ENCODE measurements at regions not wholly inside any gene's neighbourhood (a gene's known extent, or its start where the extent isn't known, plus 50 kb on each side); places are given as distances from the start of the nearest gene placed in this dataset.
"Not testable (repeated sequence)": the region's sequence is repeated elsewhere in the genome, so short reads cannot be mapped to it uniquely, and the experiment has no call there.

DNA sequence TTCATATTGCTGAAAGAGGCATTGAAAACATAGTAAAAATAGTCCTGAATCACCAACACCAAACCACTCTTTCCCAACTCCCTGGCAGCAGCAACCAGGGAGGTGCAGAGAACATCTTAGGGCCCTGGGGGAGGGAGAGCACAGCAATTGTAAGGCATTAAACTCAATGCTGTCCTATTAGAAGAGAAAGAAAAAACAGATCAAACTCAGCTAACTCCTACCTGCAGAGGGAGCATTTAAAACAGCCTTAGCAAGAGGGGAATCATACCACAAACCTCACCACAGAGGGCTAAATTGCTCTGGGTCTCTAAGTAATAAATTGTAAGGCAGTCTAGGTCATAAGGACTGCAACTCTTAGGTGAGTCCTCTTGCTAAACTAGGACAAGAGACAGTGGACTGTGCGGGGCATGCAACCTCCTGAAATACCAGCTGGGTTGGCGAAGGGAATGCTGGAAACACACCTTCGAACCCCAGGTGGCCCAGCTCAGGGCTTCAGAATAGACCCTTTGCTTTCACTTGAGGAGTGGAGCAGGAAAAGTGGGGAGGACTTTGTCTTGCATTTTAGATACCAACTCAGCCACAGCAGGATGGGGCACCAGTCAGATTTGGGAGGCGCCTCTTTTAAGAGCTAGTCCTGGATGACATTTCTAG is 697.1 kb upstream of the FAT3 start:
- Histone ChIP-seq H3K36me3 (no peaks in the 10 kb centered on the region), H3K27me3 (no peaks in the 10 kb centered on the region), H3K9me3 (no peaks in the 10 kb centered on the region; the same call in 1 of the 2 replicates), H3K4me3 (no peak overlapping the region)
- no peak for DNase-seq

DNA sequence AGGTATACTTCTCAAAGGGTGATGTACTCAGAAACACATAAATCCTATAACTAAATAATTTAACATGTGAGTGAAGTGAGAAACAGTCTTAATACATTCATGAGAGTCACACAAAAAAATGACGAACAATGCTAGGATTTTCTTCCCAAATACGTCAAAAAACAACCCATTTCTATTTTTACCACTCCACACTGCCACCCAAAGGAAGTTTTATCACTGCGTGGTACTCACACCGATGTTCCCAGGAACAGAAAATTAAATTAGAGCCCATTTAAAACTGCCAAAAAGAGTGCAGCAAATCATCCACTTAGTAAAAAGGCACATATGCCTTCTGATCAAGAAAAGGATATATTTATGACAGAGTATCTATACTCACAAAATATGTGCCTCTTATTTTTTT is 710.9 kb upstream of the FAT3 start:
- DNase-seq, result no peak
- no peaks in the 10 kb centered on the region for H3K36me3 ChIP-seq
- no peak overlapping the region for H3K4me3 ChIP-seq
- H3K9me3 ChIP-seq, result no peaks in the 10 kb centered on the region
- H3K27me3 ChIP-seq, result no peaks in the 10 kb centered on the region

DNA sequence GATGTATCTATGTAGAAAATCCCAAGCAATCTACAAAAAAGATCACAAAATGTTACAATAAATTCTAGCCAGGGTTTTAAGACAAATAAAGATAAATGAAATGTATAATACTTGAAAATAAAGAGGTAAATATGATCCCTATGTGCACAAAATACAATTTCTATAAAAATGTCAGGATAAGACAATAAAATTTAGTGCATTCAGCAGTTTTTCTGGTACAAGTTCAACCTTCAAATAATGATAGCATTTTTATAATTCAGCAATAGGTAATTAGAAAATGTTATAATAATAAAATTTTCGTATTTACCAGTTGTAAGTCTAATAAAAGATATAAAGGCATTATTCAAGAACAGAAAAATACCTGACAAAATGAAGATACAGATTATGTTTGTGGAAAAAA is 726.8 kb upstream of the FAT3 start:
- Histone ChIP-seq H3K27me3 (no peaks in the 10 kb centered on the region), H3K36me3 (no peaks in the 10 kb centered on the region), H3K4me3 (no peak overlapping the region), H3K9me3 (no peaks in the 10 kb centered on the region)
- DNase-seq, result no peak

- H3K9me3 ChIP-seq, result no peaks in the 10 kb centered on the region
- H3K36me3 ChIP-seq, result no peaks in the 10 kb centered on the region
- H3K4me3 ChIP-seq, result no peak overlapping the region
- no peak for DNase-seq
- no peaks in the 10 kb centered on the region for H3K27me3 ChIP-seq
Measured at GRCh38 chr11:91495837-91496236, 728.8 kb upstream of the FAT3 start.

- Histone ChIP-seq H3K27me3 (no peaks in the 10 kb centered on the region), H3K9me3 (no peaks in the 10 kb centered on the region), H3K4me3 (no peak overlapping the region), H3K36me3 (no peaks in the 10 kb centered on the region)
- DNase-seq, result no peak
Measured at GRCh38 chr11:91489989-91490388, 734.6 kb upstream of the FAT3 start.

DNA sequence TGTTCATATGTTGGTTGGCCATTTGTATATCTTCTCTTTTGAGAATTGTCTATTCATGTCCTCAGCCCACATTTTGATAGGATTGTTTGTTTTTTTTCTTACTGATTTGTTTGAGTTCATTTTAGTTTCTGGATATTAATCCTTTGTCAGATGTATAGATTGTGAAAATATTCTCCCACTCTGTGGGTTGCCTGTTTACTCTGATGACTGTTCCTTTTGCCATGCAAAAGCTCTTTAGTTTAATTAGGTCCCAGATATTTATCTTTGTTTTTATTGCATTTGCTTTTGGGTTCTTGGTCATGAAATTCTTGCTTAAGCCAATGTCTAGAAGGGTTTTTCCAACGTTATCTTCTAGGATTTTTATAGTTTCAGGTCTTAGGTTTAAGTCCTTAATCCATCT is 740.7 kb upstream of the FAT3 start:
- not testable (repeated sequence) for H3K27me3 ChIP-seq, H3K36me3 ChIP-seq, DNase-seq, H3K4me3 ChIP-seq, H3K9me3 ChIP-seq

DNA sequence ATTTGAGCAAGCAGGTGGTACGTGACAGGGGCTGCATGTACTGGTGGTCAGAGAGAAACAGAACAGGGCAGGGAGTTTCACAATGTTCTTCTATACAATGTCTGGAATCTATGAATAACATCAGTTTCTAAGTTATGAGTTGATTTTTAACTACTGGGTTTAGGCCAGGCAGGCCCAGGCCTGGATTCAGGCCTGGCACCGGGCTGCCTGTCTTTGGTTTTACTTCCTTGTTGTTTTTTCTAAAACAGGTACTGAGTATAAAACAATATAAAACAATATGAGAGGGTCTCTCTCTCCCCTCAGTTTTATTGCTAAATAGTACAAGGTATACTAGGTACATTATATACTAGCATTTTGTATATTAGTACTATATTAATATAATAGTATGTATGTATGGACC is 742.7 kb upstream of the FAT3 start:
- H3K4me3 ChIP-seq, H3K36me3 ChIP-seq, H3K9me3 ChIP-seq: not testable (repeated sequence)

DNA sequence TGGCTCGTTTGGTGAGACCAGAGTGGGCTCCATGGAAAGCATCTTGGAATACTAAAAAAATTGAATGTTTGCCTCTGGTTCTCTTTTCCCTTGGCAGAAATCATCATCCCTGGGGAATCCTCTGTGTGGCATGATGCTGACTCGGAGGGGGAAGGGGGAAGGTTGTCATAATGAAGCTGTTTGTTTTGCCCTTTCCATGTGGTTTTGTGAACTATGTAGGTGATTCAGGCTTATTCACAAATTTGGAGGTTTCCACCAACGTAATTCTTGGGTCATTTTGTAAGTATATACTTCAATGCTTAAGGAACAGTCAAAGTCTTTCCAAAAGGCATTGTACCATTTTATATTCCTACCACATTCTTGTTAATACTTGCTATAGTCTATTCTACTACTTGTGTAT is 754.0 kb upstream of the FAT3 start:
- no peak for DNase-seq
- H3K4me3 ChIP-seq, result no peak overlapping the region
- no peaks in the 10 kb centered on the region for H3K9me3 ChIP-seq
- no peaks in the 10 kb centered on the region for H3K36me3 ChIP-seq
- no peaks in the 10 kb centered on the region for H3K27me3 ChIP-seq

More for the DNA sequence above, 742.7 kb upstream of the FAT3 start:
- not testable (repeated sequence) for DNase-seq, H3K27me3 ChIP-seq

GRCh38 chr11:91459840-91460239 is 764.8 kb upstream of the FAT3 start:
- Histone ChIP-seq H3K4me3 (no peak overlapping the region), H3K27me3 (no peaks in the 10 kb centered on the region), H3K36me3 (no peaks in the 10 kb centered on the region), H3K9me3 (no peaks in the 10 kb centered on the region)
- DNase-seq, result no peak

- Histone ChIP-seq H3K36me3 (no peaks in the 10 kb centered on the region), H3K9me3 (no peaks in the 10 kb centered on the region), H3K4me3 (no peak overlapping the region), H3K27me3 (no peaks in the 10 kb centered on the region)
- DNase-seq, result no peak
Measured at GRCh38 chr11:91446267-91446666, 778.4 kb upstream of the FAT3 start.

DNA sequence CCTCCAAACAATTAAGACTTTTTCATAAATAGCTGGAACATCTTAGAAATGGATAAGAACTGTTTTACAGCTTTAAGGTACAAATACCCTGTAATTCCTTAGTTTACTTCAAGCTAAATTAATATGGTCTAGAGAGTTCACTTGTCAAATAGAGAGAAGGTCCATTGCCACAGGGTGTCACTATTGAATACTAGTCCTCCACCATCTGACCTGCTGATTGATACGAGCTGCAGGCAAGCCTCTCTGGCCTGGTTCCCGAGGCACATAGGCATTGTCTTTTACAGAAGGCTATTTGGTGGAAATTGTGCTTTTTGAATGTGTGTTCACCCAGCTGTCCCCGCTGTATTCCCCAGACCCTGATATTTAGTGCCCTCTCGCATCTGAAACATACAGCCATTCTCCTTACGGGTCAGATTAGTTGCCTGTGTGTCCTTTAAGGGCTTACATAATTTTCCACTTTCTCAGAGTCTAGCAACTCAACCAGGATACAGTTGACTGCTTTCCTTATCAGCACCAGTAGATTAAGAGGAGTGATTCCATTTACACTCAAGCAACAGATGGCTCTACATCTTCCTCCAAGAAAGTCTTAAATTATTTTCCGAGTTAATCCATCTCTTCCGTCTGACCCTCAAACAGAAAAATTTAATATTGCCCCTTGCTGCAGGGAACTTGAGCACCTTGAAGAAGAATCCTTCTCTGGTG is 788.8 kb upstream of the FAT3 start:
- Histone ChIP-seq H3K9me3 (no peaks in the 10 kb centered on the region), H3K36me3 (no peaks in the 10 kb centered on the region), H3K4me3 (no peak overlapping the region), H3K27me3 (no peaks in the 10 kb centered on the region)
- no peak for DNase-seq

DNA sequence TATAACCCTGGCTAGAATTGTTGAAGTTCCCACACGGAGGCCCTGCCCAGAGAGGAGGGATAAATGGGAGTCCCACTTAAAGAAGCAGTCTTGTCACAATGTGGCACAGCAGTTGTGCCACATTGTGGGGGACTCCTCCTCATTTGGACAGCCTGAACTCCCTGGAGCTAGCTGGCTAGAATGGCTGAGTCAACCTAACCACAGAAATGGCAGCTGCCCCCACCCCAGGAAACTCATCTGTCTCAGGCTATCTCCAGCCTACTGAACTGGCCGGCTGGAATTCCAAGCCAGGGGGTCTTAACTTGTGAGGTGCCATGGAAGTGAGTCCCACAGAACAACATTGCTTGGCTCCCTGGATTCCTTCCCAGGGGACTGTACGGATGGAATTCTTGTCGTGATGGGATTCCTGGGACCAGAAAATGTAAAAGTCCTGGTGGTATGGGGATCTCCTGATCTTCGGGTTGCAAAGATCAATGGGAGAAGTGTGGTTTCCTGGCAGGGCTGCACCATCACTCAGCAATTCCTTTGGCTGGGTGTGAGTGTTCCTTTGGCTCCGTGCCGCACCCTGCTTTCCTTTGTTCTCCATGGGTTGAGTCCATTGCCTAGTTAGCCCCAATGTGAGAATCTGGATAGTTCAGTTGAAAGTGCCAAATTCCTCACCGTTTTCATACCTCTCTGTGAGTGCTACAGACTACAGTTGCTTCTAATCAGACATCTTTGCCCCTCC is 791.2 kb upstream of the FAT3 start:
- DNase-seq, result no peak
- Histone ChIP-seq H3K27me3 (no peaks in the 10 kb centered on the region), H3K36me3 (no peaks in the 10 kb centered on the region), H3K9me3 (no peaks in the 10 kb centered on the region), H3K4me3 (no peak overlapping the region)

DNA sequence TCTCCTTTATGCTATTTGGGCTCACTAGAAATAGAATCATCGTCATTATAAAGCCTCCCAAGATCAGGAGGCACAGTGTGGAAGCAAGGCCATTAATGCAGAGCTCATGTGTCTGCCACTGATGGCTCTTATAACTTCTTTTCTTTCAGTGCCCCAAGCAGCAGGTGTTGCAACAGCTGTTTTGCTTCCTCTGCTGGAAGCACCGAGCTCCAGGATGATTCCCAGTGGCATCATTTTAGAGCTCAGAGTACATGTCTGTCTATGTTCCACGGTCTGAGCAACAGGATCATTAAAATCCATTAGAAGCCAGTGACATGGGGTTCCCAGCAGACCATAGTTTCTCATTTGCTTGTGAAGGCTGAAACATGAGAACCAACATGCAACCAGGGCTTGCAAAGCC is 803.0 kb upstream of the FAT3 start:
- DNase-seq, result no peak
- no peak overlapping the region for H3K4me3 ChIP-seq

GRCh38 chr11:91407842-91408241 is 816.8 kb upstream of the FAT3 start:
- Histone ChIP-seq H3K9me3 (no peaks in the 10 kb centered on the region), H3K27me3 (no peaks in the 10 kb centered on the region), H3K4me3 (no peak overlapping the region), H3K36me3 (no peaks in the 10 kb centered on the region)
- DNase-seq, result no peak

More for the DNA sequence above, 803.0 kb upstream of the FAT3 start:
- Histone ChIP-seq H3K27me3 (no peaks in the 10 kb centered on the region), H3K36me3 (no peaks in the 10 kb centered on the region), H3K9me3 (no peaks in the 10 kb centered on the region)

DNA sequence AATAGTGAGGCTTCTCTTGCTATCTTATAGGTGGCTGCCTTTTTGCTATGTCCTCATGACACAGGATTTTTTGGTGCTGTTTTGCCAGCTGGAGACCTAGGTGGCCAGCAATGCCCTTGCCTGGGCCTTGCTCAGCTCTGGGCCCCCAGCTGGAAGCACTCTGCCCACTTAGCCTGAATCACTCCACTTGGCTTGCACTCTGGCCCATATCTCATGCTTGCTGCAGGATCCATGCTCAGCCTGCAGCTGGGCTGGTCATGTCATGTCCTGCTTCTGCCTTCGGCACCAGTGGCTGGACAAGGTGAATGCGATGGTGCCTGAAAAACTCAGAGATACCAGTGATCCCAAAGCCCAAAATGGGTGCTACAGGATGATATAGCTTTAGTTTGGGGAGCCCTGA is 818.6 kb upstream of the FAT3 start:
- H3K36me3 ChIP-seq, result no peaks in the 10 kb centered on the region
- no peaks in the 10 kb centered on the region for H3K9me3 ChIP-seq
- H3K27me3 ChIP-seq, result no peaks in the 10 kb centered on the region
- no peak for DNase-seq
- H3K4me3 ChIP-seq, result no peak overlapping the region

- no peak overlapping the region for H3K4me3 ChIP-seq
- no peak for DNase-seq
- H3K36me3 ChIP-seq, result no peaks in the 10 kb centered on the region
- H3K27me3 ChIP-seq, result no peaks in the 10 kb centered on the region
- H3K9me3 ChIP-seq, result no peaks in the 10 kb centered on the region
Measured at GRCh38 chr11:91404344-91404743, 820.3 kb upstream of the FAT3 start.

DNA sequence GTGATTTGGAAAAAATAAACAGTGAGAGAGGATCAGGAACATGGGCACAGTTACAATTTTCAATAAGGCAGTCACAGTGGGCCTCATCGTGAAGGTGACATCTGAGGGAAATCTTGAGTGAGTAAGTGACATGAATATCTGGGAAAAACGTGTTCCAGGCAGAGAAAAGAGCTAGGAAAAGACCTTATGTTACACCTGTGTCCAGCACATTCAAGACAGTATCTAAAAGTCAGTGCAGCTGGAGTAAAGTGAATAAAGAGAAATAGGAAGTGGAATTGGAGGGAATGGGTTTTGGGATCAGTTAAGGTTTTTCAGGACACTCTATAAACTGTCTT is 827.5 kb upstream of the FAT3 start:
- Histone ChIP-seq H3K4me3 (no peak overlapping the region), H3K36me3 (no peaks in the 10 kb centered on the region), H3K9me3 (no peaks in the 10 kb centered on the region), H3K27me3 (no peaks in the 10 kb centered on the region)
- DNase-seq, result no peak
